Astrocyte of the spinal cord (primary cell): ENCODE measurements at regions not wholly inside any gene's neighbourhood (a gene's known extent, or its start where the extent isn't known, plus 50 kb on each side); places are given as distances from the start of the nearest gene placed in this dataset.

Experiments
- DNase-seq: peaks from one replicate; pipeline ENCODE4 v3.0.0; 2011; ENCODE audit warnings: low read depth, low spot score
- H3K4me3 ChIP-seq: 2 replicates; pipeline ENCODE4 v1.5.1; 2011; ENCODE audit warnings: low read depth, mild to moderate bottlenecking, low read length, moderate library complexity
- in situ Hi-C: cut with HindIII; loops from 2 replicates; pipeline ENCODE4 v1.10.0; 2017; ENCODE audit warnings: low sequenced_read_pairs
- TF ChIP-seq, protein P1 (sequence below): IDR thresholded peaks from 2 replicates; pipeline ENCODE4 v1.5.1; 2012; ENCODE audit warnings: low read depth, mild to moderate bottlenecking, low read length, inconsistent platforms

DNA sequence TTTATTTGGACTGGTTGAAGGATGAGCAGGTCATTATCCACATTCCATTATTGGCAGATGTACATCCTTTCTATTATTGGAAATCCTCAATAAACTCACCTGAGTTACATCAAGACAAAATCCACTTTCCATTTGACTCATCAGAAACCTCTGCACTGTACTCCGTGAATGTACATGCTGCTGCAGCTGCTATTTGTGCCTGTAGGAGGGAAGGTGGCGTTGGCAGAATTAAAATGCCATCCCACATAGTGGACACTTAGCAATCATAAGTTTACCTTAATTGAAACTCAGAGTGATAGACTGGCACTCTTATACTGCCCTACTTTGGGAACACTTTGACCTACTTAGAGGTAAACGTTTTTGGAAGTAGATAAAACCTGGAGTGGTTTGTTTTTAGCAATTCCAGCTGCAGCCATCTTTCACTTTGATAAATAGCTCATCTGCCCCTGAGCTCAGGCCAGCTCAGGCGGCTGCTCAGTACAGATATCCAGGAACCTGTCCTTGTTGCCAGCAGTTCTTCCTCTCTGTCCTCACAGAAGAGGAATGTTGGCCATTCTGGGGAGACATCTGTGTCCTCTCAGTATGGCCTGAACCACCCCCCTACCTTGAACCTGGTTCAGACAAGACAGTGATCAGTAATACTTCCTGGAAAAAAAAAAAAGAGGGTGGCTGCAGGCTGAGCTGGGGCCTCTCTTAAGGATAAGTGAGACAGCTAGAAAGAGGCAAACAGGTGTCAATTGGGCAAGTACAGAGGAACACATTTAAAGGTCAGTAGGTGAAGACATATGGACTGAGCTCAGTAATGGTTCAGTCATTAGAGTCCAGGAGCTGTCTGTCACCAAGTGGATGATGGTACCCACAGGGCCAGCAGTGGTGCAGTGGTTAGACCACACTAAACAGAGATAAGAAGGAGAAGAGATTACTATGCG lies 153.4 kb upstream of the UMPS start:
- in situ Hi-C loops: no loop called here
- no peak overlapping the region for H3K4me3 ChIP-seq
- TF ChIP-seq, protein P1, sequence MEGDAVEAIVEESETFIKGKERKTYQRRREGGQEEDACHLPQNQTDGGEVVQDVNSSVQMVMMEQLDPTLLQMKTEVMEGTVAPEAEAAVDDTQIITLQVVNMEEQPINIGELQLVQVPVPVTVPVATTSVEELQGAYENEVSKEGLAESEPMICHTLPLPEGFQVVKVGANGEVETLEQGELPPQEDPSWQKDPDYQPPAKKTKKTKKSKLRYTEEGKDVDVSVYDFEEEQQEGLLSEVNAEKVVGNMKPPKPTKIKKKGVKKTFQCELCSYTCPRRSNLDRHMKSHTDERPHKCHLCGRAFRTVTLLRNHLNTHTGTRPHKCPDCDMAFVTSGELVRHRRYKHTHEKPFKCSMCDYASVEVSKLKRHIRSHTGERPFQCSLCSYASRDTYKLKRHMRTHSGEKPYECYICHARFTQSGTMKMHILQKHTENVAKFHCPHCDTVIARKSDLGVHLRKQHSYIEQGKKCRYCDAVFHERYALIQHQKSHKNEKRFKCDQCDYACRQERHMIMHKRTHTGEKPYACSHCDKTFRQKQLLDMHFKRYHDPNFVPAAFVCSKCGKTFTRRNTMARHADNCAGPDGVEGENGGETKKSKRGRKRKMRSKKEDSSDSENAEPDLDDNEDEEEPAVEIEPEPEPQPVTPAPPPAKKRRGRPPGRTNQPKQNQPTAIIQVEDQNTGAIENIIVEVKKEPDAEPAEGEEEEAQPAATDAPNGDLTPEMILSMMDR: no peak
- DNase-seq: no peak

GRCh38 chr3:124577494-124578167 lies 152.6 kb upstream of the UMPS start:
- in situ Hi-C loops: no loop called here
- TF ChIP-seq, protein P1: no peak
- DNase-seq: no peak

GRCh38 chr3:124579641-124580040 lies 150.6 kb upstream of the UMPS start:
- no peak for DNase-seq
- TF ChIP-seq, protein P1: no peak
- in situ Hi-C loops: no loop called here

More at GRCh38 chr3:124577494-124578167, 152.6 kb upstream of the UMPS start:
- H3K4me3 ChIP-seq: no peak overlapping the region

DNA sequence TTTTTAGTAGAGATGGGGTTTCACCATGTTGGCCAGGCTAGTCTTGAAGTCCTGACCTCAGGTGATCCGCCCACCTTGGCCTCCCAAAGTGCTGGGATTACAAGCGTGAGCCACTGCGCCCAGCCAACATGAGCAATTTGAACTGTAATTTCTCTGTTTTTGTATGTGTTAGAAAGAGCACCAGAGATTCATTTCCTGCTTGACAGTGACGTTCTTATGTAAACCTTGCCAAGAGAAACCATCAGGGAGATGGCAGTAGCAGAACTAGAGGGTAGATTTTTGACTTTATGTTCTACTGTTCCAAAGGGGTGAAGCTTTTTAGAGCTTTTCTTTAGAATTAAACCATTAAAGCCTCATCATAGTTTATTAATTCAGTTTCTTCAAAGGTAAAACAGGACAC lies 148.1 kb upstream of the UMPS start:
- H3K4me3 ChIP-seq: no peak overlapping the region
- no peak for DNase-seq
- in situ Hi-C loops: no loop called here
- TF ChIP-seq, protein P1: no peak

More at GRCh38 chr3:124579641-124580040, 150.6 kb upstream of the UMPS start:
- H3K4me3 ChIP-seq: no peak overlapping the region

DNA sequence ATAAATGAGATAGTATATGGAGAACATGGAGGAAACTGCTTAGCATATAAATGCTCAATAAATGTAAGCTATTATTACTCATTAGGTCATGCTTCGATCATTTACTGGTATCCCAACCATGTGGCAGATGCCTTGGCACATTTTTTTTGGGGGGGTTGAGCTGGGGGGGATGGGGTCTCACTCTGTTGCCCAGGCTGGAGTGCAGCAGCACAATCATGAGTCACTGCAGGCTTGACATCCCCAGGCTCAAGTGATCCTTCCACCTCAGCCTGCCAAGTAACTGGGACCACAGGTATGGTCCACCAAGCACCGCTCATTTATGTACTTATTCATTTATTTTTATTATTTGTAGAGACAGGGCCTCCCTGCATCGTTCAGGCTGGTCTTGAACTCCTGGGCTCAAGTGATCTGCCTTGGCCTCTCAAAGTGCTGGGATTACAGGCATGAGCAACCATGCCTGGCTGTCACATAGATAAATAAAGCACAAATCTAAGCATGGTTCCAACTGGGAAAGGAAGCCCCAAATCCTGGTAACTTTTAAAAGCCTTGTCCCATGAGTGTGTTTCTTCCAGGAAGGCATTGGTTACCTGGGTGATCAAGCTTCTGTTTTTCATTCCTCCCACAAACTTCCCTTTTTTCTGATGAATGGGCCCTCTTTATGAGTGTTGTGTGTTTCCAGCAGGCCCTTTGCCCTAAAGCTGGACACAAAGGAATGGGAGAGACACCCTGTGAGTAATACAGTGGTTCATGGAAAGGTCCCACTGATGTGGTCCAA lies 147.4 kb upstream of the UMPS start:
- no peak for DNase-seq
- H3K4me3 ChIP-seq: no peak overlapping the region
- in situ Hi-C loops: no loop called here
- TF ChIP-seq, protein P1: no peak

DNA sequence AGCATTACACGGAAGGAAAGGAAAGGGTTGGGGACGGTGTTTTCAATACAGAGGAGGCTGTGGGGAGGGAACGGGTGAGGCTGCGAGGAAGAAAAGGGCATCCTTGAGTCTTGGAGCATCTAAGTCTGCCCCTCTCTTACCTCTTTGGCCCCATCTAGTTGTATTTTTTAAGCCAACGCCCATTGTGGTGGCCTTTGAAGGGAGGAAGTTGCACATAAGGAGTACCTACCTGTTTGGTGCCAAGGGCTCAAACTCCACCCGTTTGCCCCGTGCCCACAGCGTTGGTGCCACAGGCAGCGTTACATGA lies 146.1 kb upstream of the UMPS start:
- H3K4me3 ChIP-seq: peak overlapping the region; percentile 41
- in situ Hi-C loops: no loop called here
- no peak for DNase-seq
- TF ChIP-seq, protein P1: no peak
